A673 (cell line): ENCODE measurements at regions not wholly inside any gene's neighbourhood (a gene's known extent, or its start where the extent isn't known, plus 50 kb on each side); places are given as distances from the start of the nearest gene placed in this dataset.

Source experiments
- BruUV-seq: library from RNA; stranded (reverse); fragments of 400-500 nt; replicated peaks from 2 replicates; lab custom pipeline; 2021; lab: Mats Ljungman, UMichigan
- CTCF ChIA-PET: fragments of 300-600 bp; sonication (Branson Sonifier 250); formaldehyde crosslinking; loops from one replicate; lab custom pipeline; 2022; ENCODE audit warnings: antibody characterized with exemption; lab: Charles Lee
- POLR2A ChIA-PET: fragments of 300-600 bp; sonication (Branson Sonifier 250); formaldehyde crosslinking; loops from one replicate; lab custom pipeline; 2022; ENCODE audit warnings: antibody characterized with exemption; ENCODE audit not compliant: low non-redundant PET; lab: Charles Lee
- DNase-seq: peaks from one replicate; pipeline ENCODE4 v3.0.0-alpha.2; 2015; ENCODE audit warnings: low spot score
- H3K27ac ChIP-seq: fragments of 200-600 bp; sonication (generic); 2 replicates; pipeline ENCODE4 v1.5.1; 2016; ENCODE audit warnings: mixed run types, low read depth, mild to moderate bottlenecking, mixed read lengths, antibody characterized with exemption, low read length; ENCODE audit not compliant: poor library complexity, severe bottlenecking
- H3K27me3 ChIP-seq: fragments of 200-600 bp; sonication (generic); replicated peaks from 2 replicates; pipeline ENCODE4 v1.6.1; 2017; ENCODE audit warnings: mixed run types, low read depth, mild to moderate bottlenecking, mixed read lengths, antibody characterized with exemption, low read length; ENCODE audit not compliant: insufficient read depth, poor library complexity
- H3K36me3 ChIP-seq: fragments of 200-600 bp; sonication (generic); 2 replicates; pipeline ENCODE4 v1.6.1; 2016; ENCODE audit warnings: mixed run types, mild to moderate bottlenecking, mixed read lengths, antibody characterized with exemption, low read length; ENCODE audit not compliant: insufficient read depth, poor library complexity, severe bottlenecking
- H3K4me1 ChIP-seq: fragments of 200-600 bp; sonication (generic); 2 replicates; pipeline ENCODE4 v1.6.1; 2017; ENCODE audit warnings: mixed run types, mild to moderate bottlenecking, mixed read lengths, antibody characterized with exemption, low read length; ENCODE audit not compliant: insufficient read depth, poor library complexity, severe bottlenecking
- H3K4me3 ChIP-seq: fragments of 200-600 bp; sonication (generic); 2 replicates; pipeline ENCODE4 v1.5.1; 2016; ENCODE audit warnings: low read depth, mixed run types, mild to moderate bottlenecking, mixed read lengths, low read length; ENCODE audit not compliant: poor library complexity, severe bottlenecking
- H3K9me3 ChIP-seq: fragments of 200-600 bp; sonication (generic); 2 replicates; pipeline ENCODE4 v1.6.1; 2016; ENCODE audit warnings: mixed run types, low read depth, mild to moderate bottlenecking, mixed read lengths, antibody characterized with exemption, low read length; ENCODE audit not compliant: poor library complexity, severe bottlenecking
- EZH2 ChIP-seq: fragments of 200-600 bp; sonication (generic); IDR thresholded peaks from 2 replicates; pipeline ENCODE4 v1.6.1; 2017; ENCODE audit warnings: borderline replicate concordance, low read depth, mild to moderate bottlenecking, mixed read lengths, antibody characterized with exemption, low read length; ENCODE audit not compliant: poor library complexity, severe bottlenecking
- intact Hi-C: fragments of 100-400 bp; cut with micrococcal nuclease; formaldehyde crosslinking; loops from one replicate; pipeline ENCODE4 v1.10.0; 2022; ENCODE audit not compliant: unreplicated experiment
- TF ChIP-seq, protein P1 (sequence below): fragments of 300-800, 200-600 bp; sonication (generic); conservative IDR thresholded peaks from 2 replicates; pipeline ENCODE4 v1.5.1; 2017; ENCODE audit warnings: low read depth, mild to moderate bottlenecking, antibody characterized with exemption, low read length, moderate library complexity, mixed read lengths

DNA sequence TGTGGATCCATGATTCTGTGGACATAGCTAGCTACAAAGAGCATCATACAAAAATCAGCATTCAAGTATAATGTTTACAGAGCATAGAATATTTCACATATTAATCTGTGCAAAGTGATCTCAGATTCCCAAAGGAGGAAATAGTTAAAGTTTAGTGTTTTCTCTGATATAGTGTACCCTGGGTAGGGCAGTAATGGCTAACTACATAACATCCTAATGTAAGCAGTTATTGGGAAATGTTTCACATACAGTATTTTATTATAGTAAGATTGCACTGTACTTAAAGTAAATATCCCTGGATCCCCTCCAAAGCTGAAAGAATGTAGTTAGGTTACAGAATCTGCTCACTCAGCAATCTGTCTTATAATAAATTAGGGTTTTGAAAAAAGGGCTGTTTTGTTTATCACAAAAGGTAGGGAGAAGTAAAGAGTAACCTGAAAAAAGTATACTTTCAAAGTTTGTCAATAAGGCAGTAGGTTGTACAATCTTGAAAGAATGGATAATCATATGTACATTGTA is 52.5 kb upstream of the SMARCA2 start:
- Histone ChIP-seq H3K27ac (no peak overlapping the region), H3K27me3 (no peaks in the 10 kb centered on the region), H3K36me3 (no peaks in the 10 kb centered on the region), H3K9me3 (no peaks in the 10 kb centered on the region), H3K4me1 (peaks cover 10% of the 10 kb centered on the region), H3K4me3 (no peak overlapping the region)
- CTCF ChIA-PET = no interaction called here
- POLR2A ChIA-PET = no interaction called here
- TF ChIP-seq, protein P1, sequence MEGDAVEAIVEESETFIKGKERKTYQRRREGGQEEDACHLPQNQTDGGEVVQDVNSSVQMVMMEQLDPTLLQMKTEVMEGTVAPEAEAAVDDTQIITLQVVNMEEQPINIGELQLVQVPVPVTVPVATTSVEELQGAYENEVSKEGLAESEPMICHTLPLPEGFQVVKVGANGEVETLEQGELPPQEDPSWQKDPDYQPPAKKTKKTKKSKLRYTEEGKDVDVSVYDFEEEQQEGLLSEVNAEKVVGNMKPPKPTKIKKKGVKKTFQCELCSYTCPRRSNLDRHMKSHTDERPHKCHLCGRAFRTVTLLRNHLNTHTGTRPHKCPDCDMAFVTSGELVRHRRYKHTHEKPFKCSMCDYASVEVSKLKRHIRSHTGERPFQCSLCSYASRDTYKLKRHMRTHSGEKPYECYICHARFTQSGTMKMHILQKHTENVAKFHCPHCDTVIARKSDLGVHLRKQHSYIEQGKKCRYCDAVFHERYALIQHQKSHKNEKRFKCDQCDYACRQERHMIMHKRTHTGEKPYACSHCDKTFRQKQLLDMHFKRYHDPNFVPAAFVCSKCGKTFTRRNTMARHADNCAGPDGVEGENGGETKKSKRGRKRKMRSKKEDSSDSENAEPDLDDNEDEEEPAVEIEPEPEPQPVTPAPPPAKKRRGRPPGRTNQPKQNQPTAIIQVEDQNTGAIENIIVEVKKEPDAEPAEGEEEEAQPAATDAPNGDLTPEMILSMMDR = no peak
- TF ChIP-seq EZH2 = no peak
- intact Hi-C loops = no loop called here
- no peak for DNase-seq
- no TSS peak for BruUV-seq

DNA sequence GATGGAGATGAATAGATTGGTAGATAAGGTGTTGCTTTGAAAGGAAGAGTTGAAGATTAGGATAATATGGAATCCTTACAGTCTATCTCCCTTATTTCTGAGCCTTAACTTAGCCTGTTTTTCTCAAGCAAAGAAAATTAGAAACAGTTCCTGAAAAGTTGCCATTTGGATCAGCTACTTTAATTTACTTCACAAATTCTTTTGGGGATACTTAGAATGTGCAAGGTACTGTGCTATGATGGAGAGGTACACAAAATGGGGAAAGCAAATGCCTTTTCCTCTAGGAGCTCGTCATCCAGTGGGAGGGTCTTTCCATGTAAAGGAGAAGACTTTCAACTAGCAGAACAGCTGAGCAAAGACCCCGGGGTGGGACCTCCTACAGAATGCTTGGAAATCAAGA is 51.1 kb upstream of the SMARCA2 start:
- Histone ChIP-seq H3K27me3 (no peaks in the 10 kb centered on the region), H3K4me3 (no peak overlapping the region), H3K27ac (no peak overlapping the region), H3K9me3 (no peaks in the 10 kb centered on the region), H3K36me3 (no peaks in the 10 kb centered on the region), H3K4me1 (peaks cover 10% of the 10 kb centered on the region)
- TF ChIP-seq, protein P1 = no peak
- TF ChIP-seq EZH2 = no peak
- ChIA-PET CTCF (interaction anchor here (0.6 kb wide), 1 partner anchor 21 kb away, joined by 3 read pairs; no protein-coding TSS in a partner anchor), POLR2A (no interaction called here)
- DNase-seq = no peak
- BruUV-seq = no TSS peak
- intact Hi-C loops = no loop called here
